HG03520 (cell line): ENCODE measurements at regions not wholly inside any gene's neighbourhood (a gene's known extent, or its start where the extent isn't known, plus 50 kb on each side); places are given as distances from the start of the nearest gene placed in this dataset.
"Not testable (repeated sequence)": the region's sequence is repeated elsewhere in the genome, so short reads cannot be mapped to it uniquely, and the experiment has no call there.

ENCODE experiments used
- ATAC-seq: cut with Tn5 transposase; IDR thresholded peaks from one replicate; pipeline ENCODE4 v1.9.1; 2021; ENCODE audit warnings: mild to moderate bottlenecking, moderate library complexity; ENCODE audit not compliant: unreplicated experiment

- no peak for ATAC-seq
Observed at GRCh38 chr2:53497020-53497419, 270.6 kb upstream of the CHAC2 start.

- no peak for ATAC-seq
Observed at GRCh38 chr2:53493210-53493609, 274.4 kb upstream of the CHAC2 start.

- no peak for ATAC-seq
Observed at GRCh38 chr2:53490659-53491058, 276.9 kb upstream of the CHAC2 start.

- not testable (repeated sequence) for ATAC-seq
Observed at GRCh38 chr2:53486185-53486899, 281.3 kb upstream of the CHAC2 start.

GRCh38 chr2:53485021-53485728 is 282.4 kb upstream of the CHAC2 start:
- no peak for ATAC-seq

GRCh38 chr2:53484531-53484930 is 283.1 kb upstream of the CHAC2 start:
- ATAC-seq: no peak

- ATAC-seq: no peak
Observed at GRCh38 chr2:53477517-53477916, 290.1 kb upstream of the CHAC2 start.

- ATAC-seq: no peak
Observed at GRCh38 chr2:53476834-53477233, 290.8 kb upstream of the CHAC2 start.

- no peak for ATAC-seq
Observed at GRCh38 chr2:53475766-53476165, 291.8 kb upstream of the CHAC2 start.

GRCh38 chr2:53475321-53475720 is 292.3 kb upstream of the CHAC2 start:
- ATAC-seq: no peak

- ATAC-seq: no peak
Observed at GRCh38 chr2:53474914-53475313, 292.7 kb upstream of the CHAC2 start.

- ATAC-seq: no peak
Observed at GRCh38 chr2:53473775-53474311, 293.8 kb upstream of the CHAC2 start.

- no peak for ATAC-seq
Observed at GRCh38 chr2:53473236-53473635, 294.4 kb upstream of the CHAC2 start.

- ATAC-seq: no peak
Observed at GRCh38 chr2:53467467-53468180, 300.0 kb upstream of the CHAC2 start.

GRCh38 chr2:53463806-53464726 is 303.5 kb upstream of the CHAC2 start:
- no peak for ATAC-seq

- no peak for ATAC-seq
Observed at GRCh38 chr2:53460937-53461336, 306.7 kb upstream of the CHAC2 start.

- ATAC-seq: no peak
Observed at GRCh38 chr2:53460347-53460746, 307.3 kb upstream of the CHAC2 start.

- ATAC-seq: no peak
Observed at GRCh38 chr2:53455094-53455493, 312.5 kb upstream of the CHAC2 start.

GRCh38 chr2:53452957-53453748 is 314.5 kb upstream of the CHAC2 start:
- ATAC-seq: no peak

GRCh38 chr2:53452400-53452799 is 315.2 kb upstream of the CHAC2 start:
- no peak for ATAC-seq
